HG03280 (cell line): ENCODE measurements at regions not wholly inside any gene's neighbourhood (a gene's known extent, or its start where the extent isn't known, plus 50 kb on each side); places are given as distances from the start of the nearest gene placed in this dataset.

Source experiments
- ATAC-seq: cut with Tn5 transposase; IDR thresholded peaks from one replicate; pipeline ENCODE4 v1.9.1; 2021; ENCODE audit warnings: mild to moderate bottlenecking, moderate library complexity; ENCODE audit not compliant: unreplicated experiment

- ATAC-seq: no peak
Observed at GRCh38 chr12:13451776-13452175, 255.2 kb downstream of the EMP1 start.

DNA sequence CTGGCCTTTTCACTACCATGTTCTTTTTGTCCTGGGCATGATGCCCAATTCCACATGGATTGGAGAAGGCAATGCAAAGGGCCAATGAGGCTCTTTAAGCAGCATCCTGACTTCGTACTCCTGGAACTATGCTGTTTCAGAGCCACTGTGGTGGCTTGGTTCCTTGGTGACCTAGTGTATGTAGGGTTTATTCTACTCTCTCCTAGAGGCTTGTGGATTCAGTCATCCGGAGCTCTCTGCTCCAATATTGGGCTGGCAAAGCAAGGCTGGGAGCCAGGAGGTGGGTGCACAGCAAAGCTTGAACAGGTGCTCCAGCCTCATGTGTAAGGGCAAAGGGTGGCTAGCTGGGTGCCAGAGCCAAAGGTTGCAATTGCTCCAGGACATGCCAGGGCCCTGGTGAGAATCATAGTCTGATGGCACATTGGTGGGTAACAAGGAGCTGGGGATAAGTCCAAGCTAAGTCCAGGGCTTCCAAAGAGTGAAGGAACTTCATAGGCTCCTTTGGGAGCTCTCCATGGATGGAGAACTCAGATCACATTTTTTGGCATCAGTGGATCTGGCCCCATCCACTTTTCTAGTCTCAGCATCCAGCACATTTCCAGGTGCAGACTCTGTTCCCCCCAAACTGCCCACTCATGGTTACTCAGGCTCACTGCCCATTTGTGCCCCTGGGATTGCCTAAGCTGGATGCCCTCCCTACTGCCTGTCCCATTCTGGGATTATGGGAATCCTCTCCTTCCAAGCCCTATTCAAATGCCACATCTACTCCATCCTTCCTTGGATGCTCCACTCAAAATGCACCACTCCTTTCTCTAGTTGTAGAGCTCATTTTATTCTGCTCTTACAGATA is 253.9 kb downstream of the EMP1 start:
- ATAC-seq: no peak

DNA sequence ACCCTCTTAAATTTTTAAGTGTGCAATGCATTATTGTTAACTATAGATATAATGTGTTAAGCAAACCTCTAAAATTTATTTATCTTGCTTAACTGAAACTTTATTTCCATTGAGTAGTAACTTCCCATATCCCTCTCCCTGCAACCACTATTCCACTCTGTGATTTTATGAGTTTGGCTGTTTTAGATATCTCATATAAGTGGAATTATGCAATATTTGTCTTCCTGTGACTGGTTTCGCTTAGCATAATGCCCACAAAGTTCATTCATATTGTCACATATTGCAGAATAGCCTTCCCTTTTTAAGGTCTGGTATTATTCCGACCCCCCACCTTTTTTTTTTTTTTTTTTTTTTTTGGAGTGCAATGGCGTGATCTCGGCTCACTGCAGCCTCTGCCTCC is 247.6 kb downstream of the EMP1 start:
- no peak for ATAC-seq

DNA sequence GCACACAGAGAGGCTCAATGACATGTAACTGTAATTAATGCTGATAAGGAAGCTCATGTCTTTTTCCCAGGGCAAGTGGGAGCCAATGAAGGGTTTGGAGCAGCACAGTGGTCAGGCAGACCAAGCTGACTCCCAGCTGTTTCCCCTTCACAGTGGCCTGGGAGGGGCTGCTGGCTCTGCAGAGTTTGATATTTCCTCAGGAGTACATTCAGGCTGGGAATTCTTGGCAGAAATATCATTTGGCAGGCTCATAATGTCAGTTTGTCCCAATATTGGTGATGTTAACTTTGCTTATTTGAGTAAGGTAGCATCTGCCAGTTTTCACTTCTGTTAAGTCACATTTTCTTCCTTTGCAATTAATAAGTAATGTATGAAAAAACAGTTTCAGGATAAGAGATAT is 247.0 kb downstream of the EMP1 start:
- no peak for ATAC-seq

GRCh38 chr12:13443028-13443427 is 246.5 kb downstream of the EMP1 start:
- ATAC-seq: no peak

GRCh38 chr12:13442457-13442856 is 245.9 kb downstream of the EMP1 start:
- no peak for ATAC-seq

DNA sequence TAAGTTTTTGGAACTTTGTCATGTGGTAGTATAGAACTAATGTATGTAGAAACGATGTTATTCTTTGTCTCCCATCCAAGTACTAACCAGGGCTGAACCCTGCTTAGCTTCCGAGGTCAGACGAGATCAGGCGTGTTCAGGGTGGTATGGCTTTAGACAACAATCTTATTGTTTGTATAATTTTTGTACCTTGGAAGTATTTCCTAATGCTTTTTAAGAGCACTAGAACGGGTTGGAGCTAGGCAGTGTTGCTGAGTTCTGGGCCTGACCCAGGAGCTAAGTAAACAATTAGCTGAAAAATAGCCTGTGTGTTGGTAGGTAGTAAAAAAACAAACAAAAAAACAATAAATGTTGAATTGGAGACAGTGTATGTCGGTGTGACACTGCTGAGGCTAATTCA is 244.3 kb downstream of the EMP1 start:
- ATAC-seq: no peak

- ATAC-seq: no peak
Observed at GRCh38 chr12:13437541-13437940, 241.0 kb downstream of the EMP1 start.

DNA sequence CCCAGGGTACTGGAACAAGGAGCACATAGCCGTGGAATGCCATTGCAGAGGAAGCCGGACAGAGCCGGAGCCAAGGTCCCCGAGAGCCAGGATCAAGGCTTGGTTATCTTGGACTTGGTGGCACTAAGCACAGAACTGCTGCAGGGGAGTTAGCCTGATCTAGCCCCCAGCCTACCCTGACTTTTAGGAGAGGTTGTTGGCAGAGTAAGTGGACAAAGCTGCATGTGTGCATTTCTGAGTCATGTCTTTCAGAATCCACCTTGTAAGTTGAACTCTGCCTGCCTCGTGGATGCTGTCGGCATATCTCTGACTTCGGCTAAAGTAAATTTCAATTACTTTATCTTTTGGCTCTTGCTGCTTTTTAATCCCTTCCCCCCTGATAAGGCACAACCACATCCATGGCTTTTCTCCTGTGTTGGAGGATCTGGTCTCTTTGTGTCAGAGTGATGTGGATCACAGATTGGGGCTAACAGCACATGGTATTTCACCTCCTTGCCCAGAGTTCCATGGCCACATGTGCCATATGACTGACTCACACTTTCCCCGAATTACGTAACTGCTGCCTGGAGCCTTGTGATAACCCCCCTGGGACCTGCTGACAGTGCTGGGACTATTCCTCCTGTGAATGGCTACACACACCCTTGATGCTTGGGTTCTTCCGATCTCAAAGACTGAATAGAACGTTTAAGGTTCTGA is 240.3 kb downstream of the EMP1 start:
- no peak for ATAC-seq

DNA sequence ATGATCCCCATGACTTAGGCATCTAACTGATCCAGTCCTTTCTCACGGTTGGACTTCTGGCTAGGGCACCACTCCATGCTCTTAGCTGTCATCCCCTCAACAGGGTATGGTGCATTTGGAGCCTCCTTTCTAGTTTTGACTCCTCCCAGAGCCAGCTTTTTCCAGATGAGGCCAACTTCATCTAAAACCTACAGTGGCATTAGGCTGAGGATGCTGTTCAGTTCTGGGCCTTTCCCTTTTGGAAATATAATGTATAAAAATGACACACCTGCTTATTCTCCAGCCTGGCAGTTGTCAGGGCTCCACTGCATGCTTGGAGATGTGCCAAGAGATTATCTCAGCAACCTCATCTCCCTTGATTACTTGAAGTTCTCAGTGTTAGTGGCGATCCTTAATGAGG is 239.7 kb downstream of the EMP1 start:
- no peak for ATAC-seq

DNA sequence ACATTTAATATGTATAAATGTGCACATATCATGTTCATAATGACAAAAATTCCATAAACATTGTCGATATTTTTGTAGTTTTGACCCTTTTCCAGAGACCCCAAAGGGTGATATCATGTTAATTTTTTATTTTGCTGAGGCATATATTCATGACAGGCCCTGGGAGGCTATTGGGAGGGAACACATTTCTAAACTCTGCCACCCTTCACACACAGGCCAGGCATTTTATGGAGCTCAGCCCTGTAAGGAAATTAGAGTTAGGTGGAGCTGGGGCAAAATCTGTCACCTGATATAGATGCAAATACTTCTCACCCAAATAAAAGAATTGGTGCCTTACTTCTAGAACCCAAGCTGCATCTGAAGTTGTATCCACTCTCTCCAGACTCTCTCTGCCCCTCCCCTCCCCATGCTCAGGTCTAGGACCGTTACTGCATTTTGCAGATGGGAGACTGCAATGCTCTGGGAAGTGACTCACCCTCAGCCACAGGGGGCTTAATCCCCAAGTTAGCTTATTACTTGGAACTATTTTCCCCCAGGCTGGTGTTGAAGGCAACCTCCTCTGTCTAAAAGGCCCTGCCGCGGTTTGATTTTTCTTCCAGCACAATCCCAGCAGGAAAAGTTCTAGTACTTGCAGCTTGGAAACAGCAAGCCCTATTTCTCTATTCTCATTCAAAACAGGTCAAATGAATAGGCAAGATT is 238.9 kb downstream of the EMP1 start:
- no peak for ATAC-seq

DNA sequence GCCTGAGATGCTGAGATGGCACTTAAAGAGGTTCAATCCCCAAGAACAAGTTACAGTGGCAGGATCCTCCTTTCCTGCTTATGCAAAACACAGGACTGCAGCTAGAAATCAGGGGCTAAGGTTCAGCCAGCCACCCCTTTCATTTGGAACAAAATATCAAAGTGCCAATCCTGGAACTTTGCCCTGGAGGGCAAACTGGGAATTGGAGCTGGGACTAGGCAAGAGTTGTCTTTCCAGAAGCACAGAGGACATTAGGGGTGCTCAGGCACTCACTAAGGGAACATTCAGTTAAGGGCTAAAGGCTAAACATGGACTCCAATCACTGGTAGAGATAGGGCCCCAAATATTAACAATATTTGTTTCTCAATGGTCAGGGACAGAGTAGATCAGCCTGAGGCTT is 237.2 kb downstream of the EMP1 start:
- no peak for ATAC-seq

DNA sequence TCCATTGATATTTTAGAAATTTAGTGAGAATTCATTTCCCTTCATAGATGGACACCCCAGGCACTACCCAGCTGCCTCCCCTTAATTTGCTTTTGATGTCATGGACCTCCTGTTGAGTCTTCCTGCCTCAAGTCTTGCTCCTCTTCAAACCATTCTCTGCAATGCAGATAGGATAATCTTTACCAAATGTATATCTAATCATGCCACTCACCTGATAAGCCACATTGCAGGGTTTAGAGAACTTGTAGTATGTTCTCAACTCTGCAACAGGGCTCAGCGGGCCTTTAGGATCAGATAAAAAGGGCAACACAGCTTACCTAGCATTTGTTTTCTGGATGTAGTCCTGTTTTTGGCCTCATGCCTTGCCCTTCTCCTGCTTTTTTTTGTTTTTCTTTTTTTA is 234.5 kb downstream of the EMP1 start:
- ATAC-seq: no peak

DNA sequence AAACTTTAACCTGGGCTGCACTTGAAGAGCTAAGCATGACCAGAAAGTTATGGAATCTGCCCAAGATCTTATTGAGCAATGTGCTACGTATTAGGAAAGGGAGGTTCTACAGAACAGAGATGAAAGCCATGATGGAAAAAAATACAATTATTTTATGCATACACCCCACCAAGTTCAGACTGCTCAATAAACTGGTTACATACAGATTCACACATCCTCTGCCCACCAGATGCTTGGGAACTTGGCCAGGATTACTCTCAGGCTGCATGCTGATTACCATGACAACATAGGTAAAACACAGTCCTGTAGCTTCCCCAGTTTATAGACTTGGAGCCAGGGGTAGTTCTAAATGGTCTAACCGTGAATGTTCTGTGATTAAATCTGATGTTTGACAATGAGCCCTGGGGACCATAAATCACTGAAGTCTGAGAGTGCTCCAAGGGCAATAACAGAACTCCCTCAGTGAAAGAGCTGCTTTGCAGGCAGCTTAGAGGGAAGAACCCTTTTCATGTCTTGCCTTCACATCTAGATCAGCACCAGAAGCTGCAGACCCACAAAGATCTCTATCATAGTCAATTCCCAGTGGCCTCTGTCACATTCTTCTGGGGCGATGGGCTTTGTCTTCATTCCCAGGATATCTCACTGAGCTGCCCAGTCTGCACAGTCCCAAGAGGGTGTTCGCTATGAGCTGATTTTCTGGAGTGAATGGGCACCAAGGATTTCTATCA is 232.2 kb downstream of the EMP1 start:
- ATAC-seq: no peak

DNA sequence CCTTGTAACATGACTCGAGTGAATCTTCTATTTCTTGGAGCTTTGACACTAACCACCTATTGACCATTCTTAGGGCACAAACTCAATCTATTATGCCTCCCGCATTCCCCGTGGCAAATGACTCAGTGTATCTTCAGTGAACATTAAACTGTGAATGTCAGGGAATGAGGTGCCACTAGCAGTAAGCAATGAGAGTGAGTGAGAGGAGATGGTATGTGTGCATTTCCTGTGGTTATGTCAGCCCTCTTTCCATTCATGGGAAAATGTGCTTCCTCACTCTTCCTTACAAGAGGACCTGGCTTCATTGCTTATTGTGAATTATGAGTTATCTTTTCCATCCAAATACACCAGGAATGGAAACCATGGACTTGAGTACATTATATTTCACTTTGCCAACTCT is 229.2 kb downstream of the EMP1 start:
- no peak for ATAC-seq

- no peak for ATAC-seq
Observed at GRCh38 chr12:13422291-13422690, 225.8 kb downstream of the EMP1 start.

DNA sequence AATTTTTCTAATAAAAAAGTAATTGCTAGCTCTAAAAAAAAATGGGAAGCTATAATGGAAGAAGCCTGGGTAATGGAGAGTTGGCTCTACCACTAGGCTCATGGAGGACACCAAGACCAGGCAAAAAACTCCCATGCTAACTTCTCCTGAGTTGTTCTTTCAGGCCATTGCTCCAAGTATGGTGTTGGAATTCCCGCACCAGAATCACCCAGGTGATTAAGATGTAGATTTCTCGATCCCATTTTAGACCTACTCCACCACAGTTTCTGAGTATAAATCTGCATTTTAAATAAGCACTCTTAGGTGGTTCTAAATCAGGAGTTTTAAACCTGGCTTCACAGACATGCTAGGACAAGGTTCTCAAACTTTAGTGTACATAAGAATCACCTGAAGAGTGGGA is 221.0 kb downstream of the EMP1 start:
- ATAC-seq: no peak

- no peak for ATAC-seq
Observed at GRCh38 chr12:13411287-13411686, 214.8 kb downstream of the EMP1 start.

- ATAC-seq: no peak
Observed at GRCh38 chr12:13405961-13406703, 209.6 kb downstream of the EMP1 start.

DNA sequence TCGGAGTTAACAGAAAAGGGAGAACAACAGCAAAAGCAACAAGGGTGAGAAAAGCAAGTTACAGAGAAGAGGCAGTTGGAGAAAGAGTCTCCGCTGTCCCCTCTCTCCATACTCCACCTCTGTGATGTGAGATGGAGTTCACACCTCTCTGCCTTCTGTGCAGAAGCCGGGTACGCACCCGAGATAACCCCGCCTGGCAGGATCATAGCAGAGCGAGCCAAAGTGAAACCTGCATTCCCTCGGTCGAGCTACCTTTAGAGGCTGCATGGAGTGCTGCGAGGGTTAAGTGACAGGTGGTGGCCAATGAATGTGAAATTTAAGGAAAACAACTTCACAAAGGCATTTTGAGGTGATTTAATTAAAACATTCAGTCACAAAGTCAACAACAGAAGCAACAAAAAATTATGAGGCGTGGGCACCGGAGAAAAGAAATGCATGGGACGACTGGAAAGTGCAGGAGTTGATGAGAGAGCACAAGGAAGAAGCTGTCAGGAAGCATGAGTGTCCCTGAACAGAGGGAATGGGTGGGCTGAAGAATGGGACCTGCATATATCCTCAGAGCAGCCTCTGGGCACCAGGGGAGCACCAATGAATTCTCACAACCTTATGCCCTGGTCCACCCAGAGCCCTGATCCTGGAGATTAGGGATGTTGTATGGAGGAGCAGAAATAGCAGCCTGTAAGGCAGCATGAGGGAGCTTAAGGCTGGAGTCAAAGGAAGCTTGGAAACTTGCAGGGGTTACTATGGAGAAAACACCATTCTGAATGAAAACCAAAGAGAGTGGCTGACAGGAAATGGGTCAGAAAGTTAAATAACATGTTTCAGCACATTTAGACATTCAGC is 208.3 kb downstream of the EMP1 start:
- ATAC-seq: no peak
